Psoas muscle (tissue), 7 donors: ENCODE measurements at regions not wholly inside any gene's neighbourhood (a gene's known extent, or its start where the extent isn't known, plus 50 kb on each side); places are given as distances from the start of the nearest gene placed in this dataset.

Experiments
- ATAC-seq, 4 donors: fragments of 200-7000 bp; cut with Tn5 transposase; one replicate each; pipeline ENCODE4 v1.9.1; 2020; ENCODE audit warnings: moderate library complexity in 3 of 4, mild to moderate bottlenecking in 2 of 4
- DNase-seq, 2 donors: peaks; one replicate each; pipeline ENCODE4 v3.0.0-alpha.2; 2020
- H3K27ac ChIP-seq: fragments of 200-600 bp; one replicate; pipeline ENCODE4 v1.8.0; 2022
- H3K27me3 ChIP-seq, 3 donors: fragments of 200-600 bp in 1 of 3; one replicate each; pipeline versions ENCODE4 v1.6.1 to v1.8.0; 2013 to 2022; ENCODE audit warnings: low read length in 2 of 3, mild to moderate bottlenecking in 2 of 3, moderate library complexity in 1 of 3; ENCODE audit not compliant: insufficient read depth in 3 of 3
- H3K36me3 ChIP-seq, 2 donors: fragments of 200-600 bp in 1 of 2; one replicate each; pipeline versions ENCODE4 v1.6.1 to v1.8.0; 2013 to 2022; ENCODE audit warnings: low read depth in 1 of 2, mild to moderate bottlenecking in 1 of 2, moderate library complexity in 1 of 2; ENCODE audit not compliant: insufficient read depth in 1 of 2
- H3K4me1 ChIP-seq: fragments of 200-600 bp; one replicate; pipeline ENCODE4 v1.8.0; 2022
- H3K4me3 ChIP-seq: fragments of 200-600 bp; one replicate; pipeline ENCODE4 v1.8.0; 2022; ENCODE audit warnings: mild to moderate bottlenecking
- H3K9me3 ChIP-seq: fragments of 200-600 bp; one replicate; pipeline ENCODE4 v1.8.0; 2022
- CTCF ChIP-seq: fragments of 200-600 bp; IDR thresholded peaks from one replicate; pipeline ENCODE4 v1.8.0; 2022; ENCODE audit warnings: antibody characterized with exemption
- WGBS, 3 donors: extraction: QIAGEN DNeasy Blood & Tissue Kit; methylation state at CpG; one replicate each; pipeline versions ENCODE4 v1.1.6 to v1.1.7; 2013; 5-methylcytosine and 5-hydroxymethylcytosine counted together
- intact Hi-C, 2 donors: fragments of 100-400 bp; cut with DNase I; formaldehyde crosslinking; loops; one replicate each; pipeline versions ENCODE4 v1.11.0 to v1.14.2; 2022
- donor health status: healthy with polysubstance abuse.
- donor health status: DM: no; HTN: no; CAD: no; lungs with moderate emphysema.
- donor health status: Bipolar disorder and iron deficiency.
- donor health status: healthy.
- donor health status: DM: yes; HTN: yes; CAD: no.
- donor health status: DM: no; HTN: no; CAD: no.
- donor health status: DM: yes; HTN: yes; CAD: no.

- 91 to 94% (median 94%) methylated on average over 6 of the region's 6 CpGs for WGBS, 3 donors
- Histone ChIP-seq H3K36me3 (no peaks in the 10 kb centered on the region), H3K4me1 (no peaks in the 10 kb centered on the region), H3K27ac (no peak overlapping the region), H3K27me3 (peaks cover 0 to 6% (median 0%) of the 10 kb centered on the region in 3 donors), H3K4me3 (no peak overlapping the region), H3K9me3 (no peaks in the 10 kb centered on the region)
- intact Hi-C loops, result no loop called here
- DNase-seq (no peak), ATAC-seq (no peak)
- no peak for TF ChIP-seq CTCF
Observed at GRCh38 chr15:81498294-81498693, 124.3 kb upstream of the TMC3 start.

- Histone ChIP-seq H3K4me3 (no peak overlapping the region), H3K27ac (no peak overlapping the region), H3K36me3 (no peaks in the 10 kb centered on the region), H3K27me3 (peaks cover 0 to 6% (median 0%) of the 10 kb centered on the region in 3 donors), H3K9me3 (no peaks in the 10 kb centered on the region), H3K4me1 (no peaks in the 10 kb centered on the region)
- DNase-seq, result no peak
- 65 to 69% (median 67%) methylated on average over 6 of the region's 6 CpGs for WGBS, 3 donors
- no peak for ATAC-seq
- no peak for TF ChIP-seq CTCF
- intact Hi-C loops, result no loop called here
Observed at GRCh38 chr15:81497238-81497637, 123.2 kb upstream of the TMC3 start.

- WGBS, 3 donors, result 39 to 53% (median 46%) methylated on average over 8 of the region's 8 CpGs
- no peak for TF ChIP-seq CTCF
- intact Hi-C loops, result loop anchor here in 1 of 2 donors (1.0 kb wide), 1 partner anchor 19 kb away; no protein-coding TSS in a partner anchor
- H3K4me1 ChIP-seq, result no peaks in the 10 kb centered on the region
- H3K27me3 ChIP-seq, result peaks cover 0 to 6% (median 0%) of the 10 kb centered on the region in 3 donors
- no peaks in the 10 kb centered on the region for H3K36me3 ChIP-seq
- H3K27ac ChIP-seq, result no peak overlapping the region
- no peaks in the 10 kb centered on the region for H3K9me3 ChIP-seq
- H3K4me3 ChIP-seq, result no peak overlapping the region
- DNase-seq (no peak), ATAC-seq (no peak)
Observed at GRCh38 chr15:81495780-81496467, 121.9 kb upstream of the TMC3 start.

GRCh38 chr15:81492969-81493645 lies 119.1 kb upstream of the TMC3 start:
- no peak for ATAC-seq
- 76 to 84% (median 78%) methylated on average over 6 of the region's 6 CpGs for WGBS, 3 donors
- Histone ChIP-seq H3K27me3 (peaks cover 0 to 6% (median 0%) of the 10 kb centered on the region in 3 donors), H3K9me3 (no peaks in the 10 kb centered on the region), H3K4me3 (no peak overlapping the region), H3K27ac (no peak overlapping the region), H3K36me3 (no peaks in the 10 kb centered on the region), H3K4me1 (no peaks in the 10 kb centered on the region)
- DNase-seq, result no peak
- intact Hi-C loops, result no loop called here
- no peak for TF ChIP-seq CTCF
